ENCODE measurements at regions not wholly inside any gene's neighbourhood (a gene's known extent, or its start where the extent isn't known, plus 50 kb on each side); places are given as distances from the start of the nearest gene placed in this dataset.

DNA sequence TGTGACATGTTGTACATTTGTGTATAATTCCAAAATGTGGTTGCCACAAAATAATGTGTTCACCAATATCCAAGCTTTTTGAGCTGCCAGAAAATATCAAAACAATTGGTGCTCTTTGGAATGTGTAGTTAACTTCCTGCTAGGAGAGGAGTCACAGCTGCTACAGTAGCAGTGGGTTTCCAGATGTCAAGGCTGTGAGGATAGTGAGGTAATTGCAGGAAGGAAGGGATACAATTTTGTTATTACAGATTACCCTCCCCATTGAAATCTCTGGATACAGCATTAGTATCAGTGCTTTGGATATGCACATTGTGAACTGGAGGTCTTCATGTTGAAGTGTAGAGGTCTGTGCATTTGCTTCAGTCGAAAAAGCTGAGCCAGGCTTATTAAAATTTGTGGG is 253.2 kb downstream of the PTPRC start:
- TF ChIP-seq EZH2 (IDR thresholded peaks at IDR 0.05; ENCODE audit: borderline replicate concordance, low read depth, low read length, poor library complexity, severe bottlenecking) (no peak), CTCF (conservative IDR thresholded peaks at IDR 0.05; ENCODE audit: low read depth, low read length) (no peak)

Measured in A673 (cell line).